H1 (cell line): ENCODE measurements at regions not wholly inside any gene's neighbourhood (a gene's known extent, or its start where the extent isn't known, plus 50 kb on each side); places are given as distances from the start of the nearest gene placed in this dataset.

Experiments
- CTCF ChIA-PET: fragments of 300-600 bp; sonication (Branson Sonifier 250); formaldehyde crosslinking; loops from one replicate; lab custom pipeline; 2021; ENCODE audit not compliant: partially characterized antibody; lab: Charles Lee
- POLR2A ChIA-PET: fragments of 300-600 bp; sonication (Branson Sonifier 250); formaldehyde crosslinking; loops from one replicate; lab custom pipeline; 2021; ENCODE audit warnings: inconsistent platforms; ENCODE audit not compliant: partially characterized antibody; lab: Charles Lee
- DNase-seq, 2 experiments: peaks; one replicate each; pipeline versions ENCODE4 v3.0.0 to v3.0.0-alpha.2; 2010 to 2022; ENCODE audit warnings: low spot score in 2 of 2, low read depth in 1 of 2, mixed read lengths in 1 of 2
- FAIRE-seq: peaks from 2 replicates; lab custom pipeline; 2011; peaks lifted over from hg19 to GRCh38; lab: Jason Lieb, UNC
- H2AFZ ChIP-seq: 2 replicates; pipeline ENCODE4 v1.8.1; 2012; ENCODE audit warnings: low read length, inconsistent platforms
- H2AK5ac ChIP-seq: 2 replicates; pipeline ENCODE4 v1.6.1; 2013; ENCODE audit warnings: low read depth, low read length
- H2BK120ac ChIP-seq: replicated peaks from 2 replicates; pipeline ENCODE3; 2013; ENCODE audit warnings: low read depth, low read length, inconsistent platforms
- H2BK12ac ChIP-seq: 2 replicates; pipeline ENCODE4 v1.6.1; 2013; ENCODE audit warnings: low read depth, low read length
- H2BK15ac ChIP-seq: 2 replicates; pipeline ENCODE4 v1.6.1; 2013; ENCODE audit warnings: low read length
- H2BK20ac ChIP-seq: 2 replicates; pipeline ENCODE4 v1.6.1; 2013; ENCODE audit warnings: low read length
- H2BK5ac ChIP-seq: 2 replicates; pipeline ENCODE4 v1.6.1; 2013; ENCODE audit warnings: low read depth, low read length
- H3K14ac ChIP-seq: 2 replicates; pipeline ENCODE4 v1.6.1; 2013; ENCODE audit warnings: inconsistent platforms; ENCODE audit not compliant: insufficient read length
- H3K18ac ChIP-seq: 2 replicates; pipeline ENCODE4 v1.6.1; 2013; ENCODE audit warnings: low read length; ENCODE audit errors: extremely low read depth
- H3K23ac ChIP-seq: 2 replicates; pipeline ENCODE4 v1.6.1; 2013; ENCODE audit warnings: inconsistent platforms; ENCODE audit not compliant: insufficient read length
- H3K23me2 ChIP-seq: 2 replicates; pipeline ENCODE4 v1.6.1; 2013; ENCODE audit warnings: low read depth, low read length
- H3K27ac ChIP-seq: 2 replicates; pipeline ENCODE4 v1.6.1; 2011; ENCODE audit warnings: low read depth, low read length, inconsistent platforms
- H3K27me3 ChIP-seq, 4 experiments: replicated peaks in 1 of 4; 1 replicate in 1 of 4; 2 replicates in 3 of 4; pipeline versions ENCODE4 v1.6.1 to v1.8.1; 2011 to 2013; ENCODE audit warnings: low read length in 3 of 4, mild to moderate bottlenecking in 3 of 4, inconsistent platforms in 2 of 4, mixed read lengths in 2 of 4, moderate library complexity in 1 of 4; ENCODE audit not compliant: control insufficient read depth in 3 of 4, insufficient read depth in 3 of 4; ENCODE audit errors: extremely low read depth in 1 of 4
- H3K36me3 ChIP-seq, 4 experiments: 2 replicates each; pipeline versions ENCODE4 v1.6.1 to v1.8.1; 2011 to 2013; ENCODE audit warnings: mild to moderate bottlenecking in 4 of 4, low read length in 3 of 4, moderate library complexity in 2 of 4, control low read depth in 1 of 4, inconsistent platforms in 1 of 4; ENCODE audit not compliant: insufficient read depth in 4 of 4, control insufficient read depth in 2 of 4
- H3K4ac ChIP-seq: replicated peaks from 2 replicates; pipeline ENCODE3; 2013; ENCODE audit warnings: low read length, low read depth, mixed read lengths, inconsistent platforms; ENCODE audit not compliant: insufficient read length
- H3K4me1 ChIP-seq, 4 experiments: replicated peaks in 1 of 4; 1 replicate in 1 of 4; 2 replicates in 3 of 4; pipeline versions ENCODE4 v1.6.1 to v1.8.1; 2011 to 2013; ENCODE audit warnings: low read length in 3 of 4, inconsistent platforms in 2 of 4, mixed read lengths in 1 of 4; ENCODE audit not compliant: insufficient read depth in 4 of 4, control insufficient read depth in 3 of 4
- H3K4me2 ChIP-seq, 2 experiments: 2 replicates each; pipeline versions ENCODE4 v1.6.1 to v1.8.1; 2011 to 2013; ENCODE audit warnings: low read depth in 2 of 2, low read length in 2 of 2, control low read depth in 1 of 2, inconsistent platforms in 1 of 2, mild to moderate bottlenecking in 1 of 2; ENCODE audit not compliant: insufficient read depth in 1 of 2
- H3K4me3 ChIP-seq, 4 experiments: fragments of 200-600, 300-600 bp in 1 of 4; sonication (generic), shearing (Covaris generic), sonication (Bioruptor Twin) in 1 of 4; 2 replicates each; pipeline versions ENCODE4 v1.5.1 to v1.8.1; 2011 to 2016; ENCODE audit warnings: low read length in 4 of 4, low read depth in 3 of 4, control low read depth in 2 of 4, inconsistent platforms in 2 of 4, mild to moderate bottlenecking in 2 of 4, mixed read lengths in 1 of 4, moderate library complexity in 1 of 4; ENCODE audit not compliant: insufficient read depth in 2 of 4; ENCODE audit errors: extremely low read depth in 1 of 4
- H3K56ac ChIP-seq: replicated peaks from 2 replicates; pipeline ENCODE3; 2013; ENCODE audit warnings: low read depth, mild to moderate bottlenecking, mixed read lengths, low read length, inconsistent platforms; ENCODE audit not compliant: insufficient read length
- H3K79me1 ChIP-seq: 2 replicates; pipeline ENCODE4 v1.6.1; 2013; ENCODE audit warnings: low read depth, low read length, control low read depth
- H3K79me2 ChIP-seq, 2 experiments: 2 replicates each; pipeline versions ENCODE4 v1.6.1 to v1.8.1; 2012 to 2013; ENCODE audit warnings: low read length in 2 of 2, mild to moderate bottlenecking in 2 of 2, inconsistent platforms in 1 of 2; ENCODE audit not compliant: insufficient read depth in 2 of 2, control insufficient read depth in 1 of 2
- H3K9ac ChIP-seq, 4 experiments: replicated peaks in 1 of 4; 1 replicate in 1 of 4; 2 replicates in 3 of 4; pipeline versions ENCODE4 v1.6.1 to v1.8.1; 2011 to 2013; ENCODE audit warnings: low read depth in 3 of 4, low read length in 3 of 4, control low read depth in 2 of 4, mild to moderate bottlenecking in 2 of 4, moderate library complexity in 2 of 4, inconsistent platforms in 1 of 4; ENCODE audit errors: extremely low read depth in 1 of 4
- H3K9me3 ChIP-seq, 2 experiments: 2 replicates each; pipeline versions ENCODE4 v1.6.1 to v1.8.1; 2012 to 2013; ENCODE audit warnings: mild to moderate bottlenecking in 2 of 2, moderate library complexity in 2 of 2, control low read depth in 1 of 2, inconsistent platforms in 1 of 2, low read depth in 1 of 2, low read length in 1 of 2, mixed read lengths in 1 of 2; ENCODE audit not compliant: insufficient read depth in 2 of 2
- H4K20me1 ChIP-seq, 2 experiments: replicated peaks in 1 of 2; 2 replicates each; pipeline versions ENCODE3 to v1.8.1; 2011 to 2013; ENCODE audit warnings: inconsistent platforms in 2 of 2, low read length in 2 of 2, mild to moderate bottlenecking in 1 of 2; ENCODE audit not compliant: insufficient read depth in 2 of 2, control insufficient read depth in 1 of 2
- H4K5ac ChIP-seq: 2 replicates; pipeline ENCODE4 v1.6.1; 2013; ENCODE audit warnings: low read length, low read depth, mixed read lengths, inconsistent platforms; ENCODE audit not compliant: insufficient read length
- H4K8ac ChIP-seq: 2 replicates; pipeline ENCODE4 v1.8.0; 2013; ENCODE audit warnings: mild to moderate bottlenecking, moderate library complexity, low read length, inconsistent platforms; ENCODE audit not compliant: insufficient read depth; ENCODE audit errors: extremely low read depth
- H4K91ac ChIP-seq: replicated peaks from 2 replicates; pipeline ENCODE3; 2013; ENCODE audit warnings: low read length, mixed read lengths, inconsistent platforms; ENCODE audit not compliant: insufficient read length
- BCL11A ChIP-seq, 2 experiments: IDR thresholded peaks; one replicate each; pipeline ENCODE4 v1.6.1; 2011; ENCODE audit warnings: low read depth in 2 of 2, low read length in 2 of 2, mild to moderate bottlenecking in 2 of 2
- BRCA1 ChIP-seq: IDR thresholded peaks from 2 replicates; pipeline ENCODE4 v1.6.1; 2012; ENCODE audit warnings: low read depth, low read length, improper control_type of control experiment
- CHD1 ChIP-seq: IDR thresholded peaks from 2 replicates; pipeline ENCODE4 v1.6.1; 2012; ENCODE audit warnings: low read depth, low read length, improper control_type of control experiment
- CTCF ChIP-seq, 3 experiments: IDR thresholded peaks; 1 replicate in 2 of 3; 2 replicates in 1 of 3; pipeline versions ENCODE4 v1.5.1 to v1.6.1; 2011; ENCODE audit warnings: low read length in 3 of 3, mild to moderate bottlenecking in 3 of 3, inconsistent platforms in 2 of 3, low read depth in 1 of 3, moderate library complexity in 1 of 3; ENCODE audit not compliant: insufficient read depth in 1 of 3; ENCODE audit errors: control extremely low read depth in 1 of 3
- EGR1 ChIP-seq: IDR thresholded peaks from 2 replicates; pipeline ENCODE4 v1.6.1; 2011; ENCODE audit warnings: low read depth, low read length, borderline replicate concordance
- GTF2F1 ChIP-seq: IDR thresholded peaks from 2 replicates; pipeline ENCODE4 v1.6.1; 2012; ENCODE audit warnings: low read depth, low read length, improper control_type of control experiment, borderline replicate concordance
- HDAC6 ChIP-seq: IDR thresholded peaks from one replicate; pipeline ENCODE4 v1.7.1; 2012; ENCODE audit warnings: low read depth, mild to moderate bottlenecking, inconsistent platforms, low read length, moderate library complexity
- RAD21 ChIP-seq, 2 experiments: IDR thresholded peaks in 1 of 2; conservative IDR thresholded peaks in 1 of 2; 2 replicates each; pipeline ENCODE4 v1.6.1; 2011; ENCODE audit warnings: low read depth in 2 of 2, low read length in 2 of 2, improper control_type of control experiment in 1 of 2, inconsistent platforms in 1 of 2, mild to moderate bottlenecking in 1 of 2, moderate library complexity in 1 of 2
- SAP30 ChIP-seq: fragments of 300-600 bp; sonication (generic); IDR thresholded peaks from 2 replicates; pipeline ENCODE4 v1.7.1; 2012; ENCODE audit warnings: low read length, moderate library complexity, mild to moderate bottlenecking, inconsistent platforms; ENCODE audit not compliant: insufficient read depth, insufficient replicate concordance
- SP1 ChIP-seq: IDR thresholded peaks from 2 replicates; pipeline ENCODE4 v1.6.1; 2011; ENCODE audit warnings: low read depth, low read length
- TBP ChIP-seq: IDR thresholded peaks from 2 replicates; pipeline ENCODE4 v1.6.1; 2011; ENCODE audit warnings: low read depth, low read length, improper control_type of control experiment
- TEAD4 ChIP-seq: IDR thresholded peaks from 2 replicates; pipeline ENCODE4 v1.6.1; 2012; ENCODE audit warnings: low read depth, low read length, inconsistent platforms, mixed read lengths
- ZNF274 ChIP-seq: IDR thresholded peaks from 2 replicates; pipeline ENCODE4 v1.7.0; 2012; ENCODE audit warnings: low read length, borderline replicate concordance; ENCODE audit errors: extremely low read depth

- H2BK12ac ChIP-seq, result no peak overlapping the region
- no peaks in the 10 kb centered on the region for H3K4me1 ChIP-seq
- H3K79me2 ChIP-seq, result no peaks in the 10 kb centered on the region
- no peak overlapping the region for H3K18ac ChIP-seq
- H3K56ac ChIP-seq, result no peak overlapping the region
- H3K4me3 ChIP-seq, result no peak overlapping the region
- H4K20me1 ChIP-seq, result no peaks in the 10 kb centered on the region
- H2AK5ac ChIP-seq, result no peak overlapping the region
- TF ChIP-seq EGR1, result no peak
- TF ChIP-seq RAD21 (IDR thresholded peaks at IDR 0.05 in 1 of 2, conservative IDR thresholded peaks at IDR 0.05 in 1 of 2; ENCODE audit: low read depth in 2 of 2, low read length in 2 of 2), result peak; percentile 77 to 86
- TF ChIP-seq TBP, result no peak
- no peak for TF ChIP-seq HDAC6
- TF ChIP-seq CHD1, result no peak
- no peak for TF ChIP-seq BRCA1
- no peak for TF ChIP-seq SAP30
- TF ChIP-seq CTCF (IDR thresholded peaks at IDR 0.05; ENCODE audit: control extremely low read depth in 1 of 3, insufficient read depth in 1 of 3, low read depth in 1 of 3, low read length in 3 of 3), result peak; percentile 38 to 80 (median 68)
- no peak for TF ChIP-seq ZNF274
- no peak for TF ChIP-seq SP1
- TF ChIP-seq BCL11A (IDR thresholded peaks at IDR 0.05; ENCODE audit: low read depth in 2 of 2, low read length in 2 of 2), result no peak
- TF ChIP-seq TEAD4, result no peak
- no peak for TF ChIP-seq GTF2F1
- TF ChIP-seq, all 59 proteins: peak for 2
- no peak overlapping the region for H4K8ac ChIP-seq
- H3K79me1 ChIP-seq, result no peaks in the 10 kb centered on the region
- no peak overlapping the region for H4K5ac ChIP-seq
- no peak overlapping the region for H3K4ac ChIP-seq
- H3K23me2 ChIP-seq, result no peaks in the 10 kb centered on the region
- no peak overlapping the region for H4K91ac ChIP-seq
- H3K4me2 ChIP-seq, result no peak overlapping the region
- H3K27me3 ChIP-seq, result no peaks in the 10 kb centered on the region
- no peak overlapping the region for H2BK120ac ChIP-seq
- peak overlapping the region; percentile 24; the same call in 1 of the 2 replicates for H2BK20ac ChIP-seq
- no peak overlapping the region; a peak in 1 of 7 replicates for H3K9ac ChIP-seq
- 0 out of 2 replicates have a peak overlapping the region, but pooled peaks have one; percentile 54 for H2AFZ ChIP-seq
- H2BK15ac ChIP-seq, result no peak overlapping the region
- H3K14ac ChIP-seq, result no peak overlapping the region
- DNase-seq, result no peak
- CTCF ChIA-PET, result interaction anchor here (0.6 to 2.9 kb wide), 40 partner anchors 8 to 979 kb away, joined by 3 to 16 read pairs (median 4); no protein-coding TSS in a partner anchor
- POLR2A ChIA-PET, result no interaction called here
- peak; percentile 65 for FAIRE-seq
- H3K36me3 ChIP-seq, result no peaks in the 10 kb centered on the region
- no peak overlapping the region for H3K23ac ChIP-seq
- H2BK5ac ChIP-seq, result no peak overlapping the region
- no peak overlapping the region for H3K27ac ChIP-seq
- no peaks in the 10 kb centered on the region for H3K9me3 ChIP-seq
These were observed 1616.2 kb upstream of the SPRY2 start for GRCh38 chr13:81957121-81957520.
